B cell (primary cell): ENCODE measurements at regions not wholly inside any gene's neighbourhood (a gene's known extent, or its start where the extent isn't known, plus 50 kb on each side); places are given as distances from the start of the nearest gene placed in this dataset.
"Not testable (repeated sequence)": the region's sequence is repeated elsewhere in the genome, so short reads cannot be mapped to it uniquely, and the experiment has no call there.

Experiments used
- ATAC-seq: fragments of 200-7000 bp; cut with Tn5 transposase; one replicate; pipeline ENCODE4 v1.10.0; 2021; ENCODE audit warnings: low read depth, mild to moderate bottlenecking, moderate number of reproducible peaks, moderate library complexity
- CTCF ChIA-PET: fragments of 350-600 bp; sonication (Branson Sonifier 250); formaldehyde crosslinking; loops from one replicate; lab custom pipeline; 2021; ENCODE audit warnings: antibody characterized with exemption, inconsistent platforms; lab: Charles Lee
- POLR2A ChIA-PET: fragments of 350-600 bp; sonication (Branson Sonifier 250); formaldehyde crosslinking; loops from one replicate; lab custom pipeline; 2021; ENCODE audit warnings: antibody characterized with exemption; lab: Charles Lee
- DNase-seq: peaks from one replicate; pipeline ENCODE4 v3.0.0; 2013
- H2AFZ ChIP-seq: 2 replicates; pipeline ENCODE4 v1.6.1; 2012; ENCODE audit warnings: mild to moderate bottlenecking, low read depth, low read length; ENCODE audit not compliant: insufficient read depth, poor library complexity, severe bottlenecking
- H3K27ac ChIP-seq, 2 donors: 1 replicate in 1 of 2; 2 replicates in 1 of 2; pipeline ENCODE4 v1.5.1; 2012 to 2013; ENCODE audit warnings: low read length in 2 of 2, mild to moderate bottlenecking in 2 of 2, moderate library complexity in 1 of 2
- H3K27me3 ChIP-seq, 4 experiments: fragments of 200-600 bp in 1 of 4; sonication (generic) in 1 of 4; replicated peaks in 1 of 4; 1 replicate in 2 of 4; 2 replicates in 2 of 4; pipeline versions ENCODE4 v1.6.1 to v1.7.0; 2013 to 2016; ENCODE audit warnings: low read length in 3 of 4, mild to moderate bottlenecking in 2 of 4, mixed read lengths in 1 of 4, moderate library complexity in 1 of 4; ENCODE audit not compliant: insufficient read depth in 4 of 4, control insufficient read depth in 3 of 4; ENCODE audit errors: control extremely low read depth in 1 of 4
- H3K36me3 ChIP-seq, 2 experiments: replicated peaks in 1 of 2; 1 replicate in 1 of 2; 2 replicates in 1 of 2; pipeline versions ENCODE4 v1.6.1 to v1.7.1; 2013; ENCODE audit warnings: low read length in 1 of 2; ENCODE audit not compliant: insufficient read depth in 2 of 2, control insufficient read depth in 1 of 2; ENCODE audit errors: control extremely low read depth in 1 of 2, extremely low read depth in 1 of 2
- H3K4me1 ChIP-seq, 2 donors: fragments of 200-600 bp in 1 of 2; sonication (generic) in 1 of 2; 1 replicate in 1 of 2; 2 replicates in 1 of 2; pipeline versions ENCODE4 v1.5.1 to v1.6.1; 2013 to 2017; ENCODE audit warnings: low read length in 2 of 2; ENCODE audit not compliant: control insufficient read depth in 2 of 2, insufficient read depth in 2 of 2
- H3K4me2 ChIP-seq: replicated peaks from 2 replicates; pipeline ENCODE3; 2012; ENCODE audit warnings: mild to moderate bottlenecking, low read depth, low read length; ENCODE audit not compliant: poor library complexity, severe bottlenecking
- H3K4me3 ChIP-seq, 5 experiments: fragments of 200-600 bp in 1 of 5; sonication (generic) in 1 of 5; 1 replicate in 3 of 5; 2 replicates in 2 of 5; pipeline versions ENCODE4 v1.5.1 to v1.7.0; 2011 to 2016; ENCODE audit warnings: low read length in 4 of 5, mild to moderate bottlenecking in 4 of 5, low read depth in 2 of 5, control low read depth in 1 of 5, moderate library complexity in 1 of 5; ENCODE audit not compliant: insufficient read depth in 1 of 5; ENCODE audit errors: control extremely low read depth in 1 of 5, extremely low read depth in 1 of 5
- H3K79me2 ChIP-seq: fragments of 200-600 bp; sonication (generic); one replicate; pipeline ENCODE4 v1.6.0; 2016; ENCODE audit warnings: low read length; ENCODE audit not compliant: control insufficient read depth, insufficient read depth
- H3K9ac ChIP-seq: fragments of 200-600 bp; sonication (generic); 2 replicates; pipeline ENCODE4 v1.6.1; 2017; ENCODE audit warnings: mild to moderate bottlenecking, low read length, moderate library complexity
- H3K9me3 ChIP-seq, 3 donors: one replicate each; pipeline versions ENCODE4 v1.6.1 to v1.7.1; 2013; ENCODE audit warnings: low read length in 2 of 3; ENCODE audit not compliant: control insufficient read depth in 2 of 3, insufficient read depth in 1 of 3; ENCODE audit errors: control extremely low read depth in 1 of 3
- H4K20me1 ChIP-seq: 2 replicates; pipeline ENCODE4 v1.6.0; 2012; ENCODE audit warnings: mild to moderate bottlenecking, low read length; ENCODE audit not compliant: insufficient read depth, control insufficient read depth, poor library complexity, severe bottlenecking
- H3K27ac Mint-ChIP-seq: one replicate; pipeline ENCODE4 v1.8.0; 2021; ENCODE audit warnings: mixed read lengths
- H3K27me3 Mint-ChIP-seq: one replicate; pipeline ENCODE4 v1.8.0; 2021; ENCODE audit warnings: mixed read lengths
- H3K4me1 Mint-ChIP-seq: one replicate; pipeline ENCODE4 v1.8.0; 2021; ENCODE audit warnings: mixed read lengths
- H3K4me3 Mint-ChIP-seq: one replicate; pipeline ENCODE4 v1.8.0; 2021; ENCODE audit warnings: mixed read lengths
- H3K9me3 Mint-ChIP-seq: one replicate; pipeline ENCODE4 v1.8.0; 2022; ENCODE audit warnings: mixed read lengths; ENCODE audit not compliant: insufficient read depth
- CTCF ChIP-seq: fragments of 200-600 bp; IDR thresholded peaks from one replicate; pipeline ENCODE4 v1.8.0; 2022; ENCODE audit warnings: antibody characterized with exemption, mild to moderate bottlenecking
- EZH2 ChIP-seq: IDR thresholded peaks from 2 replicates; pipeline ENCODE4 v1.6.1; 2012; ENCODE audit warnings: borderline replicate concordance, low read depth, mild to moderate bottlenecking, moderate library complexity, low read length; ENCODE audit not compliant: insufficient read depth, poor library complexity, severe bottlenecking
- WGBS: methylation state at CpG from one replicate; pipeline ENCODE4 v1.1.5; 2013; ENCODE audit warnings: missing lambda C conversion rate; ENCODE audit not compliant: insufficient coverage; 5-methylcytosine and 5-hydroxymethylcytosine counted together
- intact Hi-C: fragments of 100-400 bp; cut with micrococcal nuclease; formaldehyde crosslinking; loops from one replicate; pipeline ENCODE4 v1.10.0; 2022

GRCh38 chr4:137942015-137942515 is 300.1 kb downstream of the SLC7A11 start:
- H4K20me1 ChIP-seq, DNase-seq, H3K27me3 ChIP-seq, H3K27ac ChIP-seq, H3K9me3 Mint-ChIP-seq, H3K27ac Mint-ChIP-seq, H3K4me3 Mint-ChIP-seq, H3K4me3 ChIP-seq, POLR2A ChIA-PET, H3K36me3 ChIP-seq, H3K27me3 Mint-ChIP-seq, H3K4me1 ChIP-seq, CTCF ChIA-PET, H3K79me2 ChIP-seq, ATAC-seq, H3K4me1 Mint-ChIP-seq, H2AFZ ChIP-seq, H3K4me2 ChIP-seq, intact Hi-C loops, H3K9ac ChIP-seq, H3K9me3 ChIP-seq: not testable (repeated sequence)
- WGBS, result 95% methylated on average over 13 of the region's 32 CpGs

GRCh38 chr4:137934911-137935310 is 307.2 kb downstream of the SLC7A11 start:
- Histone ChIP-seq H3K9me3 (no peaks in the 10 kb centered on the region), H4K20me1 (no peaks in the 10 kb centered on the region), H3K27ac (no peak overlapping the region), H3K9ac (no peak overlapping the region), H3K4me1 (no peaks in the 10 kb centered on the region), H3K36me3 (no peaks in the 10 kb centered on the region), H3K4me3 (no peak overlapping the region), H3K27me3 (no peaks in the 10 kb centered on the region), H3K79me2 (no peaks in the 10 kb centered on the region), H2AFZ (no peak overlapping the region), H3K4me2 (no peak overlapping the region)
- TF ChIP-seq CTCF (no peak), EZH2 (no peak)
- no peaks in the 10 kb centered on the region for H3K27me3 Mint-ChIP-seq
- POLR2A ChIA-PET, result no interaction called here
- DNase-seq, result no peak
- H3K27ac Mint-ChIP-seq, result no peak overlapping the region
- ATAC-seq, result no peak
- intact Hi-C loops, result no loop called here
- H3K4me3 Mint-ChIP-seq, result no peak overlapping the region
- H3K9me3 Mint-ChIP-seq, result no peaks in the 10 kb centered on the region
- CTCF ChIA-PET, result no interaction called here
- WGBS, result 83% methylated on average over 1 of the region's 1 CpG
- no peaks in the 10 kb centered on the region for H3K4me1 Mint-ChIP-seq
